ENCODE measurements at regions not wholly inside any gene's neighbourhood (a gene's known extent, or its start where the extent isn't known, plus 50 kb on each side); places are given as distances from the start of the nearest gene placed in this dataset.

GRCh38 chr13:19283836-19284235 lies 102.2 kb upstream of the TUBA3C start (continued):
- no peak for TF ChIP-seq CTCF (conservative IDR thresholded peaks at IDR 0.05; ENCODE audit: low read depth in 2 of 2)

GRCh38 chr13:19268331-19268730 lies 86.7 kb upstream of the TUBA3C start:
- Histone ChIP-seq H3K9me2 (ENCODE audit: insufficient read depth) (no peaks in the 10 kb centered on the region), H3K27ac (ENCODE audit: low read depth) (no peak overlapping the region), H3K4me1 (ENCODE audit: insufficient read depth) (no peaks in the 10 kb centered on the region), H3K36me3 (ENCODE audit: insufficient read depth) (0 out of 2 replicates have a peak, but pooled peaks cover 6% of the 10 kb centered on the region), H3K4me3 (no peak overlapping the region), H4K20me1 (replicated peaks; ENCODE audit: insufficient read depth) (no peaks in the 10 kb centered on the region), H3K79me2 (replicated peaks; ENCODE audit: insufficient read depth) (no peaks in the 10 kb centered on the region), H3K27me3 (ENCODE audit: insufficient read depth) (no peaks in the 10 kb centered on the region), H3F3A (replicated peaks; ENCODE audit: low read depth) (no peaks in the 10 kb centered on the region), H2AFZ (no peak overlapping the region), H3K4me2 (no peak overlapping the region)
- H3K9me3 Mint-ChIP-seq, result peaks cover 88% of the 10 kb centered on the region
- DNase-seq (ENCODE audit: low spot score), result no peak
- no peak for ATAC-seq
- peaks cover 9% of the 10 kb centered on the region for H3K27me3 Mint-ChIP-seq (ENCODE audit: insufficient read depth, low read depth, poor library complexity)
- H3K36me3 Mint-ChIP-seq (ENCODE audit: low read depth), result peaks cover 35% of the 10 kb centered on the region
- H3K27ac Mint-ChIP-seq, result no peak overlapping the region
- no peak overlapping the region for H3K4me3 Mint-ChIP-seq
- H3K4me1 Mint-ChIP-seq, result no peaks in the 10 kb centered on the region
- TF ChIP-seq, protein P1, sequence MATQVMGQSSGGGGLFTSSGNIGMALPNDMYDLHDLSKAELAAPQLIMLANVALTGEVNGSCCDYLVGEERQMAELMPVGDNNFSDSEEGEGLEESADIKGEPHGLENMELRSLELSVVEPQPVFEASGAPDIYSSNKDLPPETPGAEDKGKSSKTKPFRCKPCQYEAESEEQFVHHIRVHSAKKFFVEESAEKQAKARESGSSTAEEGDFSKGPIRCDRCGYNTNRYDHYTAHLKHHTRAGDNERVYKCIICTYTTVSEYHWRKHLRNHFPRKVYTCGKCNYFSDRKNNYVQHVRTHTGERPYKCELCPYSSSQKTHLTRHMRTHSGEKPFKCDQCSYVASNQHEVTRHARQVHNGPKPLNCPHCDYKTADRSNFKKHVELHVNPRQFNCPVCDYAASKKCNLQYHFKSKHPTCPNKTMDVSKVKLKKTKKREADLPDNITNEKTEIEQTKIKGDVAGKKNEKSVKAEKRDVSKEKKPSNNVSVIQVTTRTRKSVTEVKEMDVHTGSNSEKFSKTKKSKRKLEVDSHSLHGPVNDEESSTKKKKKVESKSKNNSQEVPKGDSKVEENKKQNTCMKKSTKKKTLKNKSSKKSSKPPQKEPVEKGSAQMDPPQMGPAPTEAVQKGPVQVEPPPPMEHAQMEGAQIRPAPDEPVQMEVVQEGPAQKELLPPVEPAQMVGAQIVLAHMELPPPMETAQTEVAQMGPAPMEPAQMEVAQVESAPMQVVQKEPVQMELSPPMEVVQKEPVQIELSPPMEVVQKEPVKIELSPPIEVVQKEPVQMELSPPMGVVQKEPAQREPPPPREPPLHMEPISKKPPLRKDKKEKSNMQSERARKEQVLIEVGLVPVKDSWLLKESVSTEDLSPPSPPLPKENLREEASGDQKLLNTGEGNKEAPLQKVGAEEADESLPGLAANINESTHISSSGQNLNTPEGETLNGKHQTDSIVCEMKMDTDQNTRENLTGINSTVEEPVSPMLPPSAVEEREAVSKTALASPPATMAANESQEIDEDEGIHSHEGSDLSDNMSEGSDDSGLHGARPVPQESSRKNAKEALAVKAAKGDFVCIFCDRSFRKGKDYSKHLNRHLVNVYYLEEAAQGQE (IDR thresholded peaks at IDR 0.05; ENCODE audit: unreplicated experiment), result no peak
- no peak for TF ChIP-seq ETS1 (IDR thresholded peaks at IDR 0.05)
- no peak for TF ChIP-seq ZNF462 (CRISPR knock-in tag; IDR thresholded peaks at IDR 0.05)
- no peak for TF ChIP-seq EZH2 (IDR thresholded peaks at IDR 0.05; ENCODE audit: low read depth, unreplicated experiment)
- no peak for TF ChIP-seq EZH2phosphoT487 (IDR thresholded peaks at IDR 0.05; ENCODE audit: unreplicated experiment)
- TF ChIP-seq POLR2AphosphoS5 (IDR thresholded peaks at IDR 0.05; ENCODE audit: low read depth), result no peak
- TF ChIP-seq NANOG (IDR thresholded peaks at IDR 0.05; ENCODE audit: borderline replicate concordance), result no peak
- TF ChIP-seq CTCF (conservative IDR thresholded peaks at IDR 0.05; ENCODE audit: low read depth in 2 of 2), result no peak
- TF ChIP-seq ZNF331 (CRISPR knock-in tag; IDR thresholded peaks at IDR 0.05; ENCODE audit: low read depth), result no peak
- TF ChIP-seq CREB1 (CRISPR knock-in tag; IDR thresholded peaks at IDR 0.05; ENCODE audit: low read depth), result no peak
